ENCODE measurements at regions not wholly inside any gene's neighbourhood (a gene's known extent, or its start where the extent isn't known, plus 50 kb on each side); places are given as distances from the start of the nearest gene placed in this dataset.

- H3K36me3 ChIP-seq (ENCODE audit: control insufficient read depth, insufficient read depth, low read length), result no peaks in the 10 kb centered on the region
- intact Hi-C loops (cut with micrococcal nuclease; ENCODE audit: unreplicated experiment), result no loop called here
- TF ChIP-seq, protein P1, sequence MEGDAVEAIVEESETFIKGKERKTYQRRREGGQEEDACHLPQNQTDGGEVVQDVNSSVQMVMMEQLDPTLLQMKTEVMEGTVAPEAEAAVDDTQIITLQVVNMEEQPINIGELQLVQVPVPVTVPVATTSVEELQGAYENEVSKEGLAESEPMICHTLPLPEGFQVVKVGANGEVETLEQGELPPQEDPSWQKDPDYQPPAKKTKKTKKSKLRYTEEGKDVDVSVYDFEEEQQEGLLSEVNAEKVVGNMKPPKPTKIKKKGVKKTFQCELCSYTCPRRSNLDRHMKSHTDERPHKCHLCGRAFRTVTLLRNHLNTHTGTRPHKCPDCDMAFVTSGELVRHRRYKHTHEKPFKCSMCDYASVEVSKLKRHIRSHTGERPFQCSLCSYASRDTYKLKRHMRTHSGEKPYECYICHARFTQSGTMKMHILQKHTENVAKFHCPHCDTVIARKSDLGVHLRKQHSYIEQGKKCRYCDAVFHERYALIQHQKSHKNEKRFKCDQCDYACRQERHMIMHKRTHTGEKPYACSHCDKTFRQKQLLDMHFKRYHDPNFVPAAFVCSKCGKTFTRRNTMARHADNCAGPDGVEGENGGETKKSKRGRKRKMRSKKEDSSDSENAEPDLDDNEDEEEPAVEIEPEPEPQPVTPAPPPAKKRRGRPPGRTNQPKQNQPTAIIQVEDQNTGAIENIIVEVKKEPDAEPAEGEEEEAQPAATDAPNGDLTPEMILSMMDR (IDR thresholded peaks at IDR 0.05; ENCODE audit: insufficient read depth in 1 of 2, low read depth in 1 of 2, low read length in 1 of 2, severe bottlenecking in 1 of 2, unreplicated experiment in 1 of 2), result peak in 1 of 2 experiments; percentile 8
- H3K9me3 ChIP-seq, result no peaks in the 10 kb centered on the region
- H3K4me1 Mint-ChIP-seq (ENCODE audit: low read depth, unreplicated experiment), result peaks cover 13% of the 10 kb centered on the region
- peaks cover 8% of the 10 kb centered on the region for H3K4me1 ChIP-seq
- no peak overlapping the region for H3K27ac Mint-ChIP-seq (ENCODE audit: unreplicated experiment)
- ChIA-PET CTCF (no interaction called here), POLR2A (no interaction called here)
- H3K4me3 ChIP-seq (ENCODE audit: low read depth, low read length), result no peak overlapping the region
- no TSS peak for BruUV-seq (replicated peaks)
- H3K36me3 Mint-ChIP-seq (ENCODE audit: insufficient read depth, unreplicated experiment), result no peaks in the 10 kb centered on the region
- H3K27me3 ChIP-seq (replicated peaks; ENCODE audit: control insufficient read depth, insufficient read depth, low read length), result no peaks in the 10 kb centered on the region
- no peaks in the 10 kb centered on the region for H3K9me3 Mint-ChIP-seq (ENCODE audit: unreplicated experiment)
- H3K27me3 Mint-ChIP-seq (ENCODE audit: insufficient read depth, unreplicated experiment), result no peaks in the 10 kb centered on the region
- no peak overlapping the region for H3K4me3 Mint-ChIP-seq (ENCODE audit: unreplicated experiment)
- DNase-seq, result peak in 1 of 2 experiments; percentile 14
Measured at GRCh38 chr12:25825446-25825845, 133.0 kb upstream of the RASSF8 start.

GRCh38 chr12:25827141-25827540 lies 131.3 kb upstream of the RASSF8 start:
- H3K4me3 Mint-ChIP-seq (ENCODE audit: unreplicated experiment), result no peak overlapping the region
- no peaks in the 10 kb centered on the region for H3K27me3 ChIP-seq (replicated peaks; ENCODE audit: control insufficient read depth, insufficient read depth, low read length)
- H3K9me3 ChIP-seq, result no peaks in the 10 kb centered on the region
- no peak overlapping the region for H3K4me3 ChIP-seq (ENCODE audit: low read depth, low read length)
- intact Hi-C loops (cut with micrococcal nuclease; ENCODE audit: unreplicated experiment), result no loop called here
- DNase-seq, result no peak
- ChIA-PET POLR2A (no interaction called here), CTCF (no interaction called here)
- H3K27ac Mint-ChIP-seq (ENCODE audit: unreplicated experiment), result no peak overlapping the region
- H3K4me1 Mint-ChIP-seq (ENCODE audit: low read depth, unreplicated experiment), result peaks cover 13% of the 10 kb centered on the region
- peaks cover 8% of the 10 kb centered on the region for H3K4me1 ChIP-seq
- H3K27me3 Mint-ChIP-seq (ENCODE audit: insufficient read depth, unreplicated experiment), result no peaks in the 10 kb centered on the region
- H3K36me3 ChIP-seq (ENCODE audit: control insufficient read depth, insufficient read depth, low read length), result no peaks in the 10 kb centered on the region
- H3K9me3 Mint-ChIP-seq (ENCODE audit: unreplicated experiment), result no peaks in the 10 kb centered on the region
- TF ChIP-seq, protein P1 (IDR thresholded peaks at IDR 0.05; ENCODE audit: insufficient read depth in 1 of 2, low read depth in 1 of 2, low read length in 1 of 2, severe bottlenecking in 1 of 2, unreplicated experiment in 1 of 2), result no peak
- no TSS peak for BruUV-seq (replicated peaks)
- no peaks in the 10 kb centered on the region for H3K36me3 Mint-ChIP-seq (ENCODE audit: insufficient read depth, unreplicated experiment)

DNA sequence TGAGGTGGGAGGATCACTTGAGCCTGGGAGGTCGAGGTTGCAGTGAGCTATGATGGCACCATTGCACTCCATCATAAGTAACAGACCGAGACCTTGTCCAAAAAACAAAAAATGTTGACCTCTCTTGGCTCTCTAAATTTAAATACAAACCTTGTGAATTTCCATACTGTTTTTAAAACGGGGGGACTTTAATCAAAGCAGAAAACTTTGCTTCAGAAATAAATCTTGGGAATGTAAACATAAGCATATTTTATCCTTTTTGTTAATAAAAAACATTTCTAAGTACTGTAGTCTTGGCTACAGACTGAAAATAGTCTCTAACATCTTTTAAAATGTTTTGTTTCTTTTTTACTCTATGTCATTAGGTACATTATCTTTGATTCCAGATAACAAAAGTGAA lies 130.7 kb upstream of the RASSF8 start:
- Histone ChIP-seq H3K36me3 (ENCODE audit: control insufficient read depth, insufficient read depth, low read length) (no peaks in the 10 kb centered on the region), H3K4me3 (ENCODE audit: low read depth, low read length) (no peak overlapping the region), H3K9me3 (no peaks in the 10 kb centered on the region), H3K4me1 (peaks cover 8% of the 10 kb centered on the region), H3K27me3 (replicated peaks; ENCODE audit: control insufficient read depth, insufficient read depth, low read length) (no peaks in the 10 kb centered on the region)
- TF ChIP-seq, protein P1 (IDR thresholded peaks at IDR 0.05; ENCODE audit: insufficient read depth in 1 of 2, low read depth in 1 of 2, low read length in 1 of 2, severe bottlenecking in 1 of 2, unreplicated experiment in 1 of 2), result no peak
- no peak overlapping the region for H3K27ac Mint-ChIP-seq (ENCODE audit: unreplicated experiment)
- H3K4me3 Mint-ChIP-seq (ENCODE audit: unreplicated experiment), result no peak overlapping the region
- DNase-seq, result no peak
- BruUV-seq (replicated peaks), result no TSS peak
- H3K9me3 Mint-ChIP-seq (ENCODE audit: unreplicated experiment), result no peaks in the 10 kb centered on the region
- H3K27me3 Mint-ChIP-seq (ENCODE audit: insufficient read depth, unreplicated experiment), result no peaks in the 10 kb centered on the region
- H3K36me3 Mint-ChIP-seq (ENCODE audit: insufficient read depth, unreplicated experiment), result no peaks in the 10 kb centered on the region
- peaks cover 13% of the 10 kb centered on the region for H3K4me1 Mint-ChIP-seq (ENCODE audit: low read depth, unreplicated experiment)
- ChIA-PET CTCF (no interaction called here), POLR2A (no interaction called here)
- intact Hi-C loops (cut with micrococcal nuclease; ENCODE audit: unreplicated experiment), result no loop called here
